AG09309 (cell line): ENCODE measurements at regions not wholly inside any gene's neighbourhood (a gene's known extent, or its start where the extent isn't known, plus 50 kb on each side); places are given as distances from the start of the nearest gene placed in this dataset.

Experiments used
- DNase-seq: peaks from one replicate; pipeline ENCODE4 v3.0.0-alpha.2; 2010; ENCODE audit warnings: low read depth
- H3K4me3 ChIP-seq: 2 replicates; pipeline ENCODE4 v1.5.1; 2011; ENCODE audit warnings: mild to moderate bottlenecking, low read depth, low read length, moderate library complexity; ENCODE audit not compliant: control insufficient read depth
- TF ChIP-seq, protein P1 (sequence below): IDR thresholded peaks from 2 replicates; pipeline ENCODE4 v1.5.1; 2011; ENCODE audit warnings: mild to moderate bottlenecking, low read depth, low read length, inconsistent platforms; ENCODE audit not compliant: insufficient read depth, control insufficient read depth; ENCODE audit errors: missing control alignments

DNA sequence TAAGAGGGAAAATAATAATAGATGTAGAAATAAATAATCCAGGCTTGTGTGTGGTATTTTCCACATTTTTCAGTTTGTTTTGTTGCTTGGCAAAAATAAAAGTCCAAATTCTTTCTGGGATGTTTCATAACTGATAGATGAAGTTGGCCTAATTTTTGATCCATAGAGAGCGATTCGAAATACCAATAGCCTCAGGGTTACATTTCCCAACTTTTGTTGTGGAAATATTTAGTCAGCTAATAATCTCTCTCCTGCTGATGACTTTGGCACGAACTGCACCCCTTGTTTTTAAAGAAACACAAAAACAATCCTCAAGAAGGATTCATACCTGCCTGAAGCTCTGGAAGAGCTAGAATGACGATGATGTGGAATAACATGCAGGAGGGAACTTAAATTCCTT lies 483.2 kb downstream of the ADRA2A start:
- no peak for DNase-seq
- H3K4me3 ChIP-seq = no peak overlapping the region
- TF ChIP-seq, protein P1, sequence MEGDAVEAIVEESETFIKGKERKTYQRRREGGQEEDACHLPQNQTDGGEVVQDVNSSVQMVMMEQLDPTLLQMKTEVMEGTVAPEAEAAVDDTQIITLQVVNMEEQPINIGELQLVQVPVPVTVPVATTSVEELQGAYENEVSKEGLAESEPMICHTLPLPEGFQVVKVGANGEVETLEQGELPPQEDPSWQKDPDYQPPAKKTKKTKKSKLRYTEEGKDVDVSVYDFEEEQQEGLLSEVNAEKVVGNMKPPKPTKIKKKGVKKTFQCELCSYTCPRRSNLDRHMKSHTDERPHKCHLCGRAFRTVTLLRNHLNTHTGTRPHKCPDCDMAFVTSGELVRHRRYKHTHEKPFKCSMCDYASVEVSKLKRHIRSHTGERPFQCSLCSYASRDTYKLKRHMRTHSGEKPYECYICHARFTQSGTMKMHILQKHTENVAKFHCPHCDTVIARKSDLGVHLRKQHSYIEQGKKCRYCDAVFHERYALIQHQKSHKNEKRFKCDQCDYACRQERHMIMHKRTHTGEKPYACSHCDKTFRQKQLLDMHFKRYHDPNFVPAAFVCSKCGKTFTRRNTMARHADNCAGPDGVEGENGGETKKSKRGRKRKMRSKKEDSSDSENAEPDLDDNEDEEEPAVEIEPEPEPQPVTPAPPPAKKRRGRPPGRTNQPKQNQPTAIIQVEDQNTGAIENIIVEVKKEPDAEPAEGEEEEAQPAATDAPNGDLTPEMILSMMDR = no peak

DNA sequence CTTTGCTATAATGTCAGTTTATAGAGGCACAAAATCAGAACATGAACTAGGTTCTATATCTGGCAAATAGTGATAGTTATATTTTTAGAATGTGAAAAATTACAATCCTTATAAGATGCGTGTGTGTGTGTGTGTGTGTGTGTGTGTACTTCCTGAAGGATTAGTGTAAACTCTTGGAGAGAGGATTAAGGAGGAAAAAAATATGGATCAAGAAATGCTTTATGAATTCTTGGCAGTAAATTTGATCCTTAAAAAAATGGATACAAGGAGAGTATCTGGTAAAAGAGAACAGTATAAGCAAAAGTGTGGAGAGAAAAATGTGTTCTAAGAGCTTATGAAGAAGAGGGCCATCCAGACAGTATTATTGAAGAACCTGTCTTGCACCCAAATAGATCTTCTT lies 484.3 kb downstream of the ADRA2A start:
- DNase-seq = no peak
- no peak overlapping the region for H3K4me3 ChIP-seq
- TF ChIP-seq, protein P1 = no peak

DNA sequence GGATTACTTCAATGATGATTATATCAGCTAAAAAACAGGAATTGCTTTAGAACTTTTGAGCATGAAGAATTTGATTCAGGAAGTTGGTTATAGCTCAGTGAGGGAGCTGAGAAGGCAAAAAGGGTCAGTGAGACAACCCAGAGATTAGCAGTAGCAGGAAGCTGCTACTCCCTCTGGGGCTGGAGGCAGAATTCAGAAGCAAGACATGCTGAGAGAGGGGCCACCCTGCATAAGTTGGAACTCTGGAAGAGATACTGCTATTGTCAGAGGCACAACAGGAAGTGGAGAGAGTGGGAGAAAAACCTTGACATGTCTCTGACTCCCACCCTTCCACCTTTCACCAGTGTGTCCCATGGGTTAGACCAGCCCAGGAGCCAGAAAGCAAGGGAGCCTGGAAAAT lies 488.7 kb downstream of the ADRA2A start:
- TF ChIP-seq, protein P1 = no peak
- H3K4me3 ChIP-seq = no peak overlapping the region
- no peak for DNase-seq

DNA sequence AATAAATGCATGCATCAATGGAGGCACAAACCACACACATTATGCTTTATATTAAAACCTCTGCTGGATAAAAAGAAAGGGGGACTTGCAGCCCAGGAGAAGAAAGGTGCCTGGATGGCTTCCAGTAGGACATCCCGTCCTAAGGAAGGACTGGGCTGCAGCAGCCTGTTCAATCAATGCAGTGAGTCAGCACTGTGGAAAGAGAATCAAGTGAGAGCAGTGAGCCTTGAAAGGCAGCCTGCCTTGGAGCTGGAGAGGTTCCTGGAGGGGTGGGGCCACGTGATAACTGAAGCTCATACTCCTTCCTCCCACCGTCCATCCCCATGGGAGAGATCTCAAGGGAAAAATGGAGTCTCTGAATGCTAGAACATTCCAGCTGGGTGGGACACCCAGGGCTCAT lies 501.2 kb downstream of the ADRA2A start:
- no peak overlapping the region for H3K4me3 ChIP-seq
- TF ChIP-seq, protein P1 = no peak
- DNase-seq = no peak

DNA sequence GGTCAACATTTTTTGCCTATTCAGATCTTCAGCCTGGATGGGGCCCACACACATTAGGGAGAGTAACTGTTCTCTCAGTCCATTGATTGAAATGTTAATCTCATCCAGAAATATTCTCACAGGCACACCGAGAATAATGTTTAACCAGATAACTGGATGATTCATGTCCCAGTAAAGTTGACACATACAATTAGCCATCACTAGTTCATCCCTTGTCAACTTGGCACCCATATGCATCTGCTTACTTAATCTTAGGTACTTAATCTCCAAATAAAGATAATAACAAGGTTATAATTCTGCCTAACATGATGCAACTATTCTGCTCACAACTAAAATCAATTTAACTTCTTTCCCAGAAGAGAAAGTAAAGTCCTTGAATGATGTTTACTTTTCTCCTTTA lies 502.6 kb downstream of the ADRA2A start:
- TF ChIP-seq, protein P1 = no peak
- no peak for DNase-seq
- H3K4me3 ChIP-seq = no peak overlapping the region

DNA sequence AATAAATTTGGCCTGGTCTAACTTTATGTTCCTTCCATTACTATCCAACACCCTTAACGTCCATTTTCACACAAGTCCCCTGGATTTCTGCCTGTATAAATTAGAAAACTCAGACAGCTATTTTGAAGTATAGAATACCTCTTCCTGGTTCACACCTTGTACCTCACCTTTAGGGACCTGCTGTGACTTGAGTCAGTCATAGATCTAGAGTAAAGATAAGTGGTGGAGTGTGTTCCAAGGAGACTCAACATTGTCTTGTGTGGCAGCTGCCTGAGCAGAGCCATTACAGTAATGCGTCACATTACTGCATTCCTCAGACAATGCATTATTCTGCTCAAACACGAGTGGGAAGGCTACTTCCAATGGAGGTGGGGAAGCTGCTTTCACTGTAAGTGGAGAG lies 513.9 kb downstream of the ADRA2A start:
- H3K4me3 ChIP-seq = no peak overlapping the region
- no peak for DNase-seq

DNA sequence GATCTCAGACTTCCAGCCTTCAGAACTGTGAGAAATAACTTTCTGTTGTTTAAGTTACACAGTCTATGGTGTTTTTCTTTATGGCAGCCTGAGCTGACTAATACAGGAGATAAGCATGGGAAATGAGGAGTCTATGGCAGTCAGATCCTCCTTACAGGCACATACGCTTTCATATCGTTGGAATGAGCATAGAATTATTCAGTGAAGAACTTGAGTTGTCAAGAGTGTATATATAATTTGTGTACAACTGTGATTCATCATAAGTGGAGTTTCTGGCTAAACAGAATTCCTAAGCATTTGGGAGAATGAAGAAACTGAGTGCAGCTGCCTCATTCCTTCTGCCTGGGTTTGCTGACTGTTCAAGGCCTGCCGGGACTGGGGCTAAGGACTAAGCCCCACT lies 516.7 kb downstream of the ADRA2A start:
- no peak for DNase-seq

More for the DNA sequence above, 513.9 kb downstream of the ADRA2A start:
- TF ChIP-seq, protein P1 = no peak

More for the DNA sequence above, 516.7 kb downstream of the ADRA2A start:
- TF ChIP-seq, protein P1 = no peak
- no peak overlapping the region for H3K4me3 ChIP-seq
